MCF 10A (cell line): ENCODE measurements at regions not wholly inside any gene's neighbourhood (a gene's known extent, or its start where the extent isn't known, plus 50 kb on each side); places are given as distances from the start of the nearest gene placed in this dataset.

ENCODE experiments used
- BruUV-seq: library from RNA; stranded (reverse); fragments of 400-500 nt; replicated peaks from 2 replicates; lab custom pipeline; 2021; lab: Mats Ljungman, UMichigan
- CTCF ChIA-PET: fragments of 300-600 bp; sonication (Branson Sonifier 250); formaldehyde crosslinking; extraction: SDS; loops from one replicate; lab custom pipeline; 2021; ENCODE audit warnings: antibody characterized with exemption, inconsistent platforms; lab: Yijun Ruan, JAX
- POLR2A ChIA-PET: fragments of 300-600, 350-650 bp; sonication (Branson Sonifier 250); formaldehyde crosslinking; extraction: SDS; loops from one replicate; lab custom pipeline; 2020; ENCODE audit warnings: antibody characterized with exemption, inconsistent platforms; lab: Yijun Ruan, JAX
- DNase-seq: peaks from one replicate; pipeline ENCODE4 v3.0.0-alpha.2; 2018; ENCODE audit not compliant: unreplicated experiment
- H3K27ac Mint-ChIP-seq: one replicate; pipeline ENCODE4 v1.8.0; 2022; ENCODE audit warnings: mild to moderate bottlenecking, low read depth, mixed read lengths; ENCODE audit not compliant: unreplicated experiment
- H3K27me3 Mint-ChIP-seq: one replicate; pipeline ENCODE4 v1.8.0; 2022; ENCODE audit warnings: mixed read lengths; ENCODE audit not compliant: insufficient read depth, unreplicated experiment
- H3K36me3 Mint-ChIP-seq: one replicate; pipeline ENCODE4 v1.8.0; 2022; ENCODE audit warnings: mild to moderate bottlenecking, moderate library complexity, mixed read lengths; ENCODE audit not compliant: insufficient read depth, unreplicated experiment
- H3K4me1 Mint-ChIP-seq: one replicate; pipeline ENCODE4 v1.8.0; 2022; ENCODE audit warnings: mixed read lengths; ENCODE audit not compliant: insufficient read depth, unreplicated experiment
- H3K4me3 Mint-ChIP-seq: one replicate; pipeline ENCODE4 v1.8.0; 2022; ENCODE audit warnings: mild to moderate bottlenecking, moderate library complexity, mixed read lengths; ENCODE audit not compliant: unreplicated experiment
- H3K9me3 Mint-ChIP-seq: one replicate; pipeline ENCODE4 v1.8.0; 2022; ENCODE audit warnings: mixed read lengths; ENCODE audit not compliant: unreplicated experiment
- intact Hi-C: fragments of 100-400 bp; cut with micrococcal nuclease; formaldehyde crosslinking; loops from 2 replicates; pipeline ENCODE4 v1.14.1; 2022
- TF ChIP-seq, protein P1 (sequence below): fragments of 200-600 bp; IDR thresholded peaks from one replicate; pipeline ENCODE4 v1.8.0; 2022; ENCODE audit warnings: antibody characterized with exemption, mild to moderate bottlenecking; ENCODE audit not compliant: unreplicated experiment

DNA sequence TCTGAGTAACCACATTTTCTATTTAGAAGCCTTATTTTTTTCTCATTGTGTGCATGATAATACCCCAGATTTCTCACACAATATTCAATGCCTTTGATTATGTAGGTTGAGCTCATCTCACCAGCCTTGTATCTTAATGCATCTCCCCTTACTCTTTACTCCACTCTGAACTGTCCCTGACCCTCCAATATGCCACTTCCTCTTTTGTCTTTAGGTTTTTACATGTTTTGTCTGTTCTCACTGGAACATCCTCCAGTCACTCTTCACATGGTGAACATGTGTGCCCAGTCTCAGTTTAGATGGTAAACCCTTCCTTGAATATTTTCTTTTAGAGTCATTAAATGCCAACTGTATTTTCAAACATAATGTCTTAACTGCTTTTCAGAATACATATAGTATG, 392.9 kb upstream of the IMPG1 start:
- CTCF ChIA-PET = no interaction called here
- H3K9me3 Mint-ChIP-seq = no peaks in the 10 kb centered on the region
- no peak for DNase-seq
- no peaks in the 10 kb centered on the region for H3K27me3 Mint-ChIP-seq
- POLR2A ChIA-PET = no interaction called here
- H3K36me3 Mint-ChIP-seq = no peaks in the 10 kb centered on the region
- H3K27ac Mint-ChIP-seq = no peak overlapping the region
- TF ChIP-seq, protein P1, sequence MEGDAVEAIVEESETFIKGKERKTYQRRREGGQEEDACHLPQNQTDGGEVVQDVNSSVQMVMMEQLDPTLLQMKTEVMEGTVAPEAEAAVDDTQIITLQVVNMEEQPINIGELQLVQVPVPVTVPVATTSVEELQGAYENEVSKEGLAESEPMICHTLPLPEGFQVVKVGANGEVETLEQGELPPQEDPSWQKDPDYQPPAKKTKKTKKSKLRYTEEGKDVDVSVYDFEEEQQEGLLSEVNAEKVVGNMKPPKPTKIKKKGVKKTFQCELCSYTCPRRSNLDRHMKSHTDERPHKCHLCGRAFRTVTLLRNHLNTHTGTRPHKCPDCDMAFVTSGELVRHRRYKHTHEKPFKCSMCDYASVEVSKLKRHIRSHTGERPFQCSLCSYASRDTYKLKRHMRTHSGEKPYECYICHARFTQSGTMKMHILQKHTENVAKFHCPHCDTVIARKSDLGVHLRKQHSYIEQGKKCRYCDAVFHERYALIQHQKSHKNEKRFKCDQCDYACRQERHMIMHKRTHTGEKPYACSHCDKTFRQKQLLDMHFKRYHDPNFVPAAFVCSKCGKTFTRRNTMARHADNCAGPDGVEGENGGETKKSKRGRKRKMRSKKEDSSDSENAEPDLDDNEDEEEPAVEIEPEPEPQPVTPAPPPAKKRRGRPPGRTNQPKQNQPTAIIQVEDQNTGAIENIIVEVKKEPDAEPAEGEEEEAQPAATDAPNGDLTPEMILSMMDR = no peak
- H3K4me1 Mint-ChIP-seq = no peaks in the 10 kb centered on the region
- H3K4me3 Mint-ChIP-seq = no peak overlapping the region
- no TSS peak for BruUV-seq
- intact Hi-C loops = no loop called here

DNA sequence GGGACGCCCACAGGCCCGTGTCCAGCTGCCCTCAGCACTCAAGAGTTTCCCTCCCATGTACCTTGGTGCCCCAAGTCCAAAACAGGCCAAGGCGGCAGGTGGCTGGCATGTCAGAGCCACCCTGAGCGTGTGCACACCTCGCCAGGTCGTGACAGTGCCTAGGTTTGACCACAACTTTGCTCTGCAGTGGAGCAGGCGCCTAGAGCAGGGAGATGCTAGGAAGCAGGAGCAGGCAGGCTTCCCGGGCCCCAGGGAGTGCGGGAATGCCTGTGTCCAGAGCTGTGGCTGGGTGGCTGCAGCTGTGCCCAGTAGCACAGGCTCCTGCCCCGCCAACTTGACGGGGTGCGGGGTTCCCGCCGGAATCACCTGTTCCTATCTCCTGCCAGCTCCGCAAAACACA, 380.8 kb upstream of the IMPG1 start:
- intact Hi-C loops = no loop called here
- ChIA-PET CTCF (no interaction called here), POLR2A (interaction anchor here (0.6 kb wide), 1 partner anchor 85 kb away, joined by 3 read pairs; no protein-coding TSS in a partner anchor)
- H3K27ac Mint-ChIP-seq = no peak overlapping the region
- BruUV-seq = no TSS peak
- no peaks in the 10 kb centered on the region for H3K36me3 Mint-ChIP-seq
- no peak for DNase-seq
- TF ChIP-seq, protein P1 = no peak
- H3K4me3 Mint-ChIP-seq = no peak overlapping the region
- no peaks in the 10 kb centered on the region for H3K9me3 Mint-ChIP-seq
- no peaks in the 10 kb centered on the region for H3K4me1 Mint-ChIP-seq
- H3K27me3 Mint-ChIP-seq = no peaks in the 10 kb centered on the region

DNA sequence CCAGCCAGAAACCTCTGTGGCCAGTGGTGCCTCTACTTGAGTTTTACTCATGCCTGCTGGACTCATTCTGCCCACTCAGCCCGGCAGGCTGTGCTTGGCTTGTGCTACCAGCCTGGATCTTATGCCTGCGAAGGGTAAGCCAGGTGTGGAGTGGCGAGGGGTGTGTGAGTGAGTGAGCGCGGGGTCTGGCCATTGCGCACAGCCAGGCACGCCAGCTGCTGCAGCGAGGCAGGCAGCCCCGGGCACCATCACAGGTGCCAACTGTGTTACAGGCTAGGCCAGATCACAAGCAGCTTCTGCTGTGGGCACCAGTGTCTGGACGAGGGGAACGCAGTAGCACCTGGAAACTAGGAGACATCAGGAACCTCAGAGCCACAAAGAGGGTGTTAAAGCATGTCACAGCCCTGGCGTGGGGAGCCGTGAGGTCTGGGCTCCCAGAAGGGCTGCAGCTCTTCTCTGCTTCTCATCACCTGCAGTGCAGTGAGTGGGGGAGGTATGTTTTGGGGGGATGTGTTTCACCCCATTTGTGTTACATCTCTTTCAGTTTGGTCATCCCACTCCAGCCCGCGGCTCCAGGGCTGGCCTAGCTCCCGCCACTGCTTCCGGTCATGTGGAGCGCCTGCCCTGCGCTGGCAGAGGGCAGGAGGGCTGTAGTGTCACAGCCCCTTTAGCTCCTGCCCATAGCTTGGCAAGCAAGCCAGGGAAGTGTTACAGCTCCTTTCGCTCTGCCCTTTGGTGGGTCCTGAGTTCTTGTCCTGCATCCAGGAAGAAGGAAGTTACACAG, 379.7 kb upstream of the IMPG1 start:
- Mint-ChIP-seq H3K27me3 (no peaks in the 10 kb centered on the region), H3K4me3 (no peak overlapping the region), H3K4me1 (no peaks in the 10 kb centered on the region), H3K36me3 (no peaks in the 10 kb centered on the region), H3K27ac (no peak overlapping the region), H3K9me3 (no peaks in the 10 kb centered on the region)
- POLR2A ChIA-PET = no interaction called here
- TF ChIP-seq, protein P1 = no peak
- no peak for DNase-seq
- no TSS peak for BruUV-seq
- CTCF ChIA-PET = interaction anchor here (0.6 kb wide), 1 partner anchor 1367 kb away, joined by 4 read pairs; no protein-coding TSS in a partner anchor
- intact Hi-C loops = no loop called here

DNA sequence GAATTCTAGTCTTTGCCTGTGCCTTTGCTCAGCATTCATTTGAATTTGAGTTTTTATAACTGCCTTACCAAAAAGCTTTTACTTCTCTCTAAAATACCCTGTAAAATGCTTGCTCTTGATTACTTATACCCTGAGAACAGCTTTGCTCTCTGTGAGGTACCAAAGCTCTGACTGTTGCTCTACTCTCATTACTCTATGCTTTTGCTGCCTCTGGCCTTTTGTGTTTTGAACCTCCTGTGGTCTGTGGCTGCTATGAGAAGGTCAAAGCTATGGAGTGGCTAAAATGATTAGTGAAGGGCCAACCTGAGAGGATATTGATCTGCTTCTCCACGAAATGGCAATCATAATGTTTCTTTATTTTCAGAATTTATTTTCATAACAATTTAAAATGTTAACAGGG, 375.6 kb upstream of the IMPG1 start:
- POLR2A ChIA-PET = no interaction called here
- H3K36me3 Mint-ChIP-seq = no peaks in the 10 kb centered on the region
- no peak for DNase-seq
- H3K4me3 Mint-ChIP-seq = no peak overlapping the region
- TF ChIP-seq, protein P1 = no peak
- intact Hi-C loops = no loop called here
- CTCF ChIA-PET = interaction anchor here (0.6 kb wide), 1 partner anchor 9 kb away, joined by 3 read pairs; no protein-coding TSS in a partner anchor
- no peaks in the 10 kb centered on the region for H3K4me1 Mint-ChIP-seq
- H3K27ac Mint-ChIP-seq = no peak overlapping the region
- BruUV-seq = no TSS peak
- no peaks in the 10 kb centered on the region for H3K9me3 Mint-ChIP-seq
- H3K27me3 Mint-ChIP-seq = no peaks in the 10 kb centered on the region
